Heart right ventricle (tissue), 16 donors: ENCODE measurements at regions not wholly inside any gene's neighbourhood (a gene's known extent, or its start where the extent isn't known, plus 50 kb on each side); places are given as distances from the start of the nearest gene placed in this dataset.

ENCODE experiments used
- ATAC-seq, 8 donors: fragments of 200-7000 bp; cut with Tn5 transposase; one replicate each; pipeline ENCODE4 v1.9.1; 2020; ENCODE audit warnings: mild to moderate bottlenecking in 8 of 8, moderate library complexity in 8 of 8, moderate number of reproducible peaks in 1 of 8
- DNase-seq, 2 donors: peaks; one replicate each; pipeline ENCODE4 v3.0.0-alpha.2; 2020
- H3K27ac ChIP-seq, 10 donors: fragments of 200-600 bp; sonication (generic) in 2 of 10; one replicate each; pipeline versions ENCODE4 v1.5.0 to v1.8.0; 2020 to 2022; ENCODE audit warnings: mild to moderate bottlenecking in 3 of 10
- H3K27me3 ChIP-seq, 7 donors: fragments of 200-600 bp; one replicate each; pipeline ENCODE4 v1.8.0; 2021 to 2022; ENCODE audit warnings: mild to moderate bottlenecking in 2 of 7
- H3K36me3 ChIP-seq, 9 donors: fragments of 200-600 bp; sonication (generic) in 1 of 9; one replicate each; pipeline versions ENCODE4 v1.5.0 to v1.8.0; 2020 to 2022; ENCODE audit warnings: mild to moderate bottlenecking in 2 of 9
- H3K4me1 ChIP-seq, 9 donors: fragments of 200-600 bp; sonication (generic) in 1 of 9; one replicate each; pipeline versions ENCODE4 v1.5.0 to v1.8.0; 2020 to 2022; ENCODE audit warnings: mild to moderate bottlenecking in 4 of 9
- H3K4me3 ChIP-seq, 10 donors: fragments of 200-600 bp; sonication (generic) in 2 of 10; one replicate each; pipeline versions ENCODE4 v1.5.0 to v1.8.0; 2020 to 2022; ENCODE audit warnings: mild to moderate bottlenecking in 7 of 10, moderate library complexity in 2 of 10
- H3K9me3 ChIP-seq, 11 donors: fragments of 200-600 bp in 10 of 11; sonication (generic) in 2 of 11; one replicate each; pipeline versions ENCODE4 v1.5.0 to v1.8.0; 2013 to 2022; ENCODE audit warnings: mild to moderate bottlenecking in 2 of 11, control low read depth in 1 of 11, moderate library complexity in 1 of 11
- CTCF ChIP-seq, 9 donors: fragments of 200-600 bp; sonication (generic) in 2 of 9; IDR thresholded peaks; one replicate each; pipeline versions ENCODE4 v1.5.0 to v1.8.0; 2021 to 2022; ENCODE audit warnings: antibody characterized with exemption in 9 of 9, mild to moderate bottlenecking in 5 of 9, moderate library complexity in 1 of 9
- WGBS, 2 donors: extraction: QIAGEN DNeasy Blood & Tissue Kit; methylation state at CpG; one replicate each; pipeline ENCODE4 v1.1.7; 2013; ENCODE audit warnings: inconsistent platforms in 1 of 2; 5-methylcytosine and 5-hydroxymethylcytosine counted together
- intact Hi-C, 10 donors: fragments of 100-400 bp; cut with DNase I; formaldehyde crosslinking; loops; one replicate each; pipeline versions ENCODE4 v1.11.1 to v1.14.2; 2022
- donor health status: Arrhythmogenic right ventricular cardiomyopathy.
- donor health status: ischemic (EF 13 %, LVEDD 7.1; RV severe dilation, severe dysfunction).
- donor health status: healthy with polysubstance abuse.
- donor health status: DM: no; HTN: yes; CAD: no.
- donor health status: DM: no; HTN: no; CAD: no.
- donor health status: ischemic (EF 25% LVEDD 6.9; RV normal size, moderate dysfunction).
- donor health status: ischemic (EF 25% LVEDD 5.7; RV mildly dilated, moderate dysfunction).
- donor health status: healthy.
- donor health status: DM: yes; HTN: yes; CAD: no.
- donor health status: Ischemic cardiomyopathy.
- donor health status: ischemic (EF 35%, LVEDD 5.7; RV mildly dilated, moderate dysfunction).
- donor health status: nonischemic (EF 11% LVEDD 7.7; RV severe dilation, severe dysfunction).
- donor health status: DM: yes; HTN: yes; CAD: no.
- donor health status: PGD.
- donor health status: ischemic (EF 29% LVEDD 5.4; RV normal size, mild dysfunction).
- donor health status: nonischemic (EF 23%, LVEDD 6.1; RV moderate dilation, normal function).

GRCh38 chr1:222894331-222894730 lies 79.5 kb downstream of the DISP1 start:
- Histone ChIP-seq H3K9me3 (peaks cover 0 to 3% (median 0%) of the 10 kb centered on the region in 11 donors), H3K27ac (no peak overlapping the region), H3K4me3 (no peak overlapping the region), H3K27me3 (no peaks in the 10 kb centered on the region), H3K4me1 (peaks cover 0 to 41% (median 15%) of the 10 kb centered on the region in 9 donors), H3K36me3 (no peaks in the 10 kb centered on the region)
- intact Hi-C loops = no loop called here
- peak in 2 of 8 donors; percentile 13 to 15 for ATAC-seq
- no peak for TF ChIP-seq CTCF (IDR thresholded peaks at IDR 0.05)
- no peak for DNase-seq
- WGBS, 2 donors = 98 to 99% methylated on average over 11 of the region's 11 CpGs

- Histone ChIP-seq H3K4me3 (peak overlapping the region in 6 of 10 donors; percentile 2 to 44 (median 37)), H3K36me3 (no peaks in the 10 kb centered on the region), H3K27ac (peak overlapping the region in 6 of 10 donors; percentile 15 to 73 (median 58)), H3K27me3 (no peaks in the 10 kb centered on the region), H3K4me1 (peaks cover 0 to 26% (median 9%) of the 10 kb centered on the region in 9 donors), H3K9me3 (peaks cover 0 to 3% (median 0%) of the 10 kb centered on the region in 11 donors)
- intact Hi-C loops = no loop called here
- TF ChIP-seq CTCF (IDR thresholded peaks at IDR 0.05) = no peak
- DNase-seq (no peak), ATAC-seq (peak in 1 of 8 donors; percentile 36)
- 72 to 83% methylated on average over 3 of the region's 3 CpGs for WGBS, 2 donors
Measured at GRCh38 chr1:222896630-222897526, 82.0 kb downstream of the DISP1 start.

GRCh38 chr1:222897527-222898190 lies 82.8 kb downstream of the DISP1 start:
- Histone ChIP-seq H3K36me3 (no peaks in the 10 kb centered on the region), H3K4me3 (peak overlapping the region in 8 of 10 donors; percentile 2 to 44 (median 36)), H3K4me1 (peaks cover 0 to 21% (median 6%) of the 10 kb centered on the region in 9 donors), H3K27me3 (no peaks in the 10 kb centered on the region), H3K27ac (peak overlapping the region in 8 of 10 donors; percentile 15 to 73 (median 44)), H3K9me3 (peaks cover 0 to 3% (median 0%) of the 10 kb centered on the region in 11 donors)
- intact Hi-C loops = no loop called here
- no peak for ATAC-seq
- TF ChIP-seq CTCF (IDR thresholded peaks at IDR 0.05) = no peak
- 27 to 32% methylated on average over 4 of the region's 4 CpGs for WGBS, 2 donors
- no peak for DNase-seq

- Histone ChIP-seq H3K9me3 (peaks cover 0 to 3% (median 0%) of the 10 kb centered on the region in 11 donors), H3K4me3 (peak overlapping the region in 8 of 10 donors; percentile 2 to 44 (median 36)), H3K4me1 (peaks cover 0 to 21% (median 6%) of the 10 kb centered on the region in 9 donors), H3K36me3 (no peaks in the 10 kb centered on the region), H3K27me3 (no peaks in the 10 kb centered on the region), H3K27ac (peak overlapping the region in 8 of 10 donors; percentile 15 to 73 (median 44))
- intact Hi-C loops = no loop called here
- ATAC-seq = no peak
- no peak for DNase-seq
- 35 to 39% methylated on average over 1 of the region's 1 CpG for WGBS, 2 donors
- no peak for TF ChIP-seq CTCF (IDR thresholded peaks at IDR 0.05)
Measured at GRCh38 chr1:222898191-222898527, 83.3 kb downstream of the DISP1 start.
